IPS DF 4.7 (cell line): ENCODE measurements at regions not wholly inside any gene's neighbourhood (a gene's known extent, or its start where the extent isn't known, plus 50 kb on each side); places are given as distances from the start of the nearest gene placed in this dataset.

ENCODE experiments used
- DNase-seq: peaks from one replicate; pipeline ENCODE4 v3.0.0-alpha.2; 2013; ENCODE audit warnings: low spot score; ENCODE audit errors: extremely low read depth

- DNase-seq: no peak
Observed at GRCh38 chr5:4374866-4375265, 765.3 kb upstream of the ADAMTS16 start.

GRCh38 chr5:4375640-4376039 is 764.5 kb upstream of the ADAMTS16 start:
- DNase-seq: no peak

- no peak for DNase-seq
Observed at GRCh38 chr5:4383102-4383501, 757.0 kb upstream of the ADAMTS16 start.

GRCh38 chr5:4383518-4384198 is 756.5 kb upstream of the ADAMTS16 start:
- no peak for DNase-seq

GRCh38 chr5:4384649-4385048 is 755.5 kb upstream of the ADAMTS16 start:
- DNase-seq: no peak

GRCh38 chr5:4386152-4386551 is 754.0 kb upstream of the ADAMTS16 start:
- no peak for DNase-seq

GRCh38 chr5:4387290-4387689 is 752.8 kb upstream of the ADAMTS16 start:
- no peak for DNase-seq

- no peak for DNase-seq
Observed at GRCh38 chr5:4395752-4396151, 744.4 kb upstream of the ADAMTS16 start.

GRCh38 chr5:4405614-4406219 is 734.4 kb upstream of the ADAMTS16 start:
- DNase-seq: no peak

- DNase-seq: no peak
Observed at GRCh38 chr5:4410151-4410550, 730.0 kb upstream of the ADAMTS16 start.

- DNase-seq: no peak
Observed at GRCh38 chr5:4411664-4412063, 728.5 kb upstream of the ADAMTS16 start.

- no peak for DNase-seq
Observed at GRCh38 chr5:4413996-4414395, 726.1 kb upstream of the ADAMTS16 start.

- no peak for DNase-seq
Observed at GRCh38 chr5:4418084-4418483, 722.0 kb upstream of the ADAMTS16 start.

- DNase-seq: no peak
Observed at GRCh38 chr5:4419281-4419680, 720.8 kb upstream of the ADAMTS16 start.

- DNase-seq: no peak
Observed at GRCh38 chr5:4420177-4420576, 720.0 kb upstream of the ADAMTS16 start.

- no peak for DNase-seq
Observed at GRCh38 chr5:4420681-4421080, 719.4 kb upstream of the ADAMTS16 start.

- no peak for DNase-seq
Observed at GRCh38 chr5:4422247-4422646, 717.9 kb upstream of the ADAMTS16 start.

GRCh38 chr5:4424895-4425294 is 715.2 kb upstream of the ADAMTS16 start:
- DNase-seq: no peak

- DNase-seq: no peak
Observed at GRCh38 chr5:4440536-4440935, 699.6 kb upstream of the ADAMTS16 start.

GRCh38 chr5:4442221-4442620 is 697.9 kb upstream of the ADAMTS16 start:
- no peak for DNase-seq

- DNase-seq: no peak
Observed at GRCh38 chr5:4447657-4448056, 692.5 kb upstream of the ADAMTS16 start.

GRCh38 chr5:4453655-4454054 is 686.5 kb upstream of the ADAMTS16 start:
- no peak for DNase-seq

- DNase-seq: no peak
Observed at GRCh38 chr5:4479426-4479825, 660.7 kb upstream of the ADAMTS16 start.
